GM18520 (cell line): ENCODE measurements at regions not wholly inside any gene's neighbourhood (a gene's known extent, or its start where the extent isn't known, plus 50 kb on each side); places are given as distances from the start of the nearest gene placed in this dataset.
"Not testable (repeated sequence)": the region's sequence is repeated elsewhere in the genome, so short reads cannot be mapped to it uniquely, and the experiment has no call there.

Experiments used
- ATAC-seq: cut with Tn5 transposase; IDR thresholded peaks from one replicate; pipeline ENCODE4 v1.9.1; 2021; ENCODE audit not compliant: unreplicated experiment

GRCh38 chr11:100576718-100577021 lies 110.4 kb upstream of the ARHGAP42 start:
- ATAC-seq: no peak

- ATAC-seq: no peak
These were observed 108.2 kb upstream of the ARHGAP42 start for GRCh38 chr11:100578831-100579311.

- ATAC-seq: no peak
These were observed 105.8 kb upstream of the ARHGAP42 start for GRCh38 chr11:100581318-100581717.

GRCh38 chr11:100584201-100584985 lies 102.7 kb upstream of the ARHGAP42 start:
- ATAC-seq: no peak

GRCh38 chr11:100585728-100586127 lies 101.4 kb upstream of the ARHGAP42 start:
- no peak for ATAC-seq

GRCh38 chr11:100586361-100587101 lies 100.6 kb upstream of the ARHGAP42 start:
- ATAC-seq: no peak

GRCh38 chr11:100592619-100593260 lies 94.3 kb upstream of the ARHGAP42 start:
- no peak for ATAC-seq

- ATAC-seq: no peak
These were observed 93.8 kb upstream of the ARHGAP42 start for GRCh38 chr11:100593291-100593690.

GRCh38 chr11:100594320-100594719 lies 92.8 kb upstream of the ARHGAP42 start:
- no peak for ATAC-seq

- no peak for ATAC-seq
These were observed 86.1 kb upstream of the ARHGAP42 start for GRCh38 chr11:100600941-100601340.

- no peak for ATAC-seq
These were observed 84.4 kb upstream of the ARHGAP42 start for GRCh38 chr11:100602716-100603115.

- ATAC-seq: not testable (repeated sequence)
These were observed 79.3 kb upstream of the ARHGAP42 start for GRCh38 chr11:100607761-100608160.

GRCh38 chr11:100612766-100613165 lies 74.3 kb upstream of the ARHGAP42 start:
- peak; percentile 81 for ATAC-seq

- no peak for ATAC-seq
These were observed 68.2 kb upstream of the ARHGAP42 start for GRCh38 chr11:100618914-100619313.

- ATAC-seq: no peak
These were observed 67.6 kb upstream of the ARHGAP42 start for GRCh38 chr11:100619484-100619883.

GRCh38 chr11:100622404-100622803 lies 64.7 kb upstream of the ARHGAP42 start:
- ATAC-seq: no peak

GRCh38 chr11:100624346-100624745 lies 62.7 kb upstream of the ARHGAP42 start:
- no peak for ATAC-seq

- ATAC-seq: no peak
These were observed 62.0 kb upstream of the ARHGAP42 start for GRCh38 chr11:100625041-100625440.

GRCh38 chr11:100629671-100630070 lies 57.4 kb upstream of the ARHGAP42 start:
- ATAC-seq: no peak

GRCh38 chr11:100630898-100631297 lies 56.2 kb upstream of the ARHGAP42 start:
- no peak for ATAC-seq

- no peak for ATAC-seq
These were observed 55.8 kb upstream of the ARHGAP42 start for GRCh38 chr11:100631316-100631715.

GRCh38 chr11:100632941-100633452 lies 54.1 kb upstream of the ARHGAP42 start:
- ATAC-seq: no peak
